ENCODE measurements at regions not wholly inside any gene's neighbourhood (a gene's known extent, or its start where the extent isn't known, plus 50 kb on each side); places are given as distances from the start of the nearest gene placed in this dataset.

DNA sequence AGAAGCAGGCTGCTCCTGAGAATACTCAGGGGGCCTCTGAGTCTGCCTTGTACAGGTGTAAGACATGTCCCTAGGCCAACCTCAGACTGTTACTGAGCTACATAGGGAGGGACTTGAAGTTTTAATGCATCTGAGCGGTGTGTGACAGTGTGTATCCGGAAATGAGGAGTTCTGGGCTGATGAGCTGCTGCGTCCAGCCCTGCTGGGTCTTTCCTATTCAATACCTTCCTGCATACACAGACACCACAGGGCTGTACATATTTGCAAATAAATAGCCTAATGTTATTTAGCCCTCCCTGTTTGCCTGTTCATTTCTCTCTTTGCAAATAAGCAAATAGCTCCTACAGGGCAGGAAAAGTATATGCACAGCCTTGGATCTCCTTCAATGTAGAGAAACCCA, 134.7 kb upstream of the KIRREL3 start:
- ChIA-PET RAD21 (ENCODE audit: unreplicated experiment) (no interaction called here), POLR2A (no interaction called here), CTCF (no interaction called here), SMC1A (ENCODE audit: uncharacterized antibody, unreplicated experiment) (no interaction called here)
- intact Hi-C loops (cut with micrococcal nuclease; ENCODE audit: unreplicated experiment) = no loop called here
- Histone ChIP-seq H2AFZ (ENCODE audit: control insufficient read depth, low read depth, low read length) (no peak overlapping the region), H3K9me3 (replicated peaks; ENCODE audit: control insufficient read depth, insufficient read depth, low read length) (no peaks in the 10 kb centered on the region), H3K9ac (ENCODE audit: control insufficient read depth, insufficient read depth, low read length) (no peak overlapping the region), H3K27ac (ENCODE audit: control insufficient read depth, insufficient read depth) (no peak overlapping the region), H4K20me1 (ENCODE audit: control insufficient read depth, insufficient read depth) (no peaks in the 10 kb centered on the region), H3K36me3 (ENCODE audit: control insufficient read depth in 2 of 2, insufficient read depth in 2 of 2, low read length in 1 of 2) (no peaks in the 10 kb centered on the region), H3K4me3 (no peak overlapping the region), H3K27me3 (replicated peaks in 1 of 2; ENCODE audit: control insufficient read depth in 2 of 2, insufficient read depth in 2 of 2, low read length in 1 of 2) (no peaks in the 10 kb centered on the region; a peak in 2 of 4 replicates), H3K4me1 (ENCODE audit: control insufficient read depth, insufficient read depth, low read length) (no peaks in the 10 kb centered on the region), H3K4me2 (ENCODE audit: control insufficient read depth, insufficient read depth) (no peak overlapping the region), H3K79me2 (ENCODE audit: control insufficient read depth, insufficient read depth, low read length) (no peaks in the 10 kb centered on the region)
- 47% methylated on average over 3 of the region's 3 CpGs for WGBS (ENCODE audit: insufficient coverage, insufficient replicate concordance, low lambda C conversion rate, missing lambda C conversion rate)
- no TSS peak for BruUV-seq (replicated peaks)
- in situ Hi-C loops (cut with MboI) = no loop called here
- no peak for FAIRE-seq
- no peak for DNase-seq (ENCODE audit: low read depth, low spot score)
- TF ChIP-seq, protein P1, sequence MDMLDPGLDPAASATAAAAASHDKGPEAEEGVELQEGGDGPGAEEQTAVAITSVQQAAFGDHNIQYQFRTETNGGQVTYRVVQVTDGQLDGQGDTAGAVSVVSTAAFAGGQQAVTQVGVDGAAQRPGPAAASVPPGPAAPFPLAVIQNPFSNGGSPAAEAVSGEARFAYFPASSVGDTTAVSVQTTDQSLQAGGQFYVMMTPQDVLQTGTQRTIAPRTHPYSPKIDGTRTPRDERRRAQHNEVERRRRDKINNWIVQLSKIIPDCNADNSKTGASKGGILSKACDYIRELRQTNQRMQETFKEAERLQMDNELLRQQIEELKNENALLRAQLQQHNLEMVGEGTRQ (IDR thresholded peaks at IDR 0.05; ENCODE audit: borderline replicate concordance, low read depth, low read length) = no peak
- TF ChIP-seq NFYA (IDR thresholded peaks at IDR 0.05; ENCODE audit: borderline replicate concordance, low read depth, low read length) (no peak), GABPA (IDR thresholded peaks at IDR 0.05; ENCODE audit: low read depth) (no peak), MYB (IDR thresholded peaks at IDR 0.05; ENCODE audit: borderline replicate concordance, low read depth, low read length) (no peak), KDM1A (IDR thresholded peaks at IDR 0.05; ENCODE audit: borderline replicate concordance) (no peak), WRNIP1 (IDR thresholded peaks at IDR 0.05; ENCODE audit: borderline replicate concordance, low read depth, low read length) (no peak), POU2F2 (IDR thresholded peaks at IDR 0.05; ENCODE audit: borderline replicate concordance, low read depth, low read length) (no peak), RAD51 (IDR thresholded peaks at IDR 0.05) (no peak), IKZF2 (IDR thresholded peaks at IDR 0.05) (no peak)
- TF ChIP-seq, protein P2, sequence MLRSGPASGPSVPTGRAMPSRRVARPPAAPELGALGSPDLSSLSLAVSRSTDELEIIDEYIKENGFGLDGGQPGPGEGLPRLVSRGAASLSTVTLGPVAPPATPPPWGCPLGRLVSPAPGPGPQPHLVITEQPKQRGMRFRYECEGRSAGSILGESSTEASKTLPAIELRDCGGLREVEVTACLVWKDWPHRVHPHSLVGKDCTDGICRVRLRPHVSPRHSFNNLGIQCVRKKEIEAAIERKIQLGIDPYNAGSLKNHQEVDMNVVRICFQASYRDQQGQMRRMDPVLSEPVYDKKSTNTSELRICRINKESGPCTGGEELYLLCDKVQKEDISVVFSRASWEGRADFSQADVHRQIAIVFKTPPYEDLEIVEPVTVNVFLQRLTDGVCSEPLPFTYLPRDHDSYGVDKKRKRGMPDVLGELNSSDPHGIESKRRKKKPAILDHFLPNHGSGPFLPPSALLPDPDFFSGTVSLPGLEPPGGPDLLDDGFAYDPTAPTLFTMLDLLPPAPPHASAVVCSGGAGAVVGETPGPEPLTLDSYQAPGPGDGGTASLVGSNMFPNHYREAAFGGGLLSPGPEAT (IDR thresholded peaks at IDR 0.05; ENCODE audit: low read depth) = no peak
- TF ChIP-seq, protein P3, sequence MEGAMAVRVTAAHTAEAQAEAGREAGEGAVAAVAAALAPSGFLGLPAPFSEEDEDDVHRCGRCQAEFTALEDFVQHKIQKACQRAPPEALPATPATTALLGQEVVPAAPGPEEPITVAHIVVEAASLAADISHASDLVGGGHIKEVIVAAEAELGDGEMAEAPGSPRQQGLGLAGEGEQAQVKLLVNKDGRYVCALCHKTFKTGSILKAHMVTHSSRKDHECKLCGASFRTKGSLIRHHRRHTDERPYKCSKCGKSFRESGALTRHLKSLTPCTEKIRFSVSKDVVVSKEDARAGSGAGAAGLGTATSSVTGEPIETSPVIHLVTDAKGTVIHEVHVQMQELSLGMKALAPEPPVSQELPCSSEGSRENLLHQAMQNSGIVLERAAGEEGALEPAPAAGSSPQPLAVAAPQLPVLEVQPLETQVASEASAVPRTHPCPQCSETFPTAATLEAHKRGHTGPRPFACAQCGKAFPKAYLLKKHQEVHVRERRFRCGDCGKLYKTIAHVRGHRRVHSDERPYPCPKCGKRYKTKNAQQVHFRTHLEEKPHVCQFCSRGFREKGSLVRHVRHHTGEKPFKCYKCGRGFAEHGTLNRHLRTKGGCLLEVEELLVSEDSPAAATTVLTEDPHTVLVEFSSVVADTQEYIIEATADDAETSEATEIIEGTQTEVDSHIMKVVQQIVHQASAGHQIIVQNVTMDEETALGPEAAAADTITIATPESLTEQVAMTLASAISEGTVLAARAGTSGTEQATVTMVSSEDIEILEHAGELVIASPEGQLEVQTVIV (IDR thresholded peaks at IDR 0.05; ENCODE audit: borderline replicate concordance, partially characterized antibody) = no peak
- TF ChIP-seq, protein P4, sequence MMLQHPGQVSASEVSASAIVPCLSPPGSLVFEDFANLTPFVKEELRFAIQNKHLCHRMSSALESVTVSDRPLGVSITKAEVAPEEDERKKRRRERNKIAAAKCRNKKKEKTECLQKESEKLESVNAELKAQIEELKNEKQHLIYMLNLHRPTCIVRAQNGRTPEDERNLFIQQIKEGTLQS (IDR thresholded peaks at IDR 0.05; ENCODE audit: borderline replicate concordance, extremely low read depth, low read depth, low read length) = no peak
- ATAC-seq = no peak

Data from GM12878 (cell line).